NOMO-1 (cell line): ENCODE measurements at regions not wholly inside any gene's neighbourhood (a gene's known extent, or its start where the extent isn't known, plus 50 kb on each side); places are given as distances from the start of the nearest gene placed in this dataset.

Experiments
- DNase-seq, 2 experiments: peaks; one replicate each; lab custom pipeline; 2025; ENCODE audit not compliant: unreplicated experiment in 2 of 2; lab: John Stamatoyannopoulos, UW

DNA sequence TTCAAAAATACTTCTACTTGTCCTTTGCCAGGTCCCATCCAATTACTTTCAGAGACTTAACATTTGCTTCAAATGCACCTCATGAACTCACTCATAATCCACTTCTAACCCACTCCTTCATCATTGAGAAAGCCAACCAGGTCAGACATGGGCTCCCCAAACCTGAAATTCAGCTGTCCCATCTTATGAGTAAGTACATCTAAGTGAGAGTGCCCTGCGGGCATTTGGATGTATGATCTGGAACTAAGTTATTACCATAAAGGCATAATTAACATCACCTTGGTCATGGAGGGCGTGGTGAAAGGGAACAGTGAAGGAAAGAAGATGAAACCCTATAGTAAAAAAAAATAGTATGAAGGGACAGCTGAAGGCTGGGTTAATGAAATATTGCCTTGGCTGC is 896.8 kb downstream of the C6orf118 start:
- DNase-seq: no peak

- no peak for DNase-seq
Measured at GRCh38 chr6:164410017-164410416, 899.4 kb downstream of the C6orf118 start.

DNA sequence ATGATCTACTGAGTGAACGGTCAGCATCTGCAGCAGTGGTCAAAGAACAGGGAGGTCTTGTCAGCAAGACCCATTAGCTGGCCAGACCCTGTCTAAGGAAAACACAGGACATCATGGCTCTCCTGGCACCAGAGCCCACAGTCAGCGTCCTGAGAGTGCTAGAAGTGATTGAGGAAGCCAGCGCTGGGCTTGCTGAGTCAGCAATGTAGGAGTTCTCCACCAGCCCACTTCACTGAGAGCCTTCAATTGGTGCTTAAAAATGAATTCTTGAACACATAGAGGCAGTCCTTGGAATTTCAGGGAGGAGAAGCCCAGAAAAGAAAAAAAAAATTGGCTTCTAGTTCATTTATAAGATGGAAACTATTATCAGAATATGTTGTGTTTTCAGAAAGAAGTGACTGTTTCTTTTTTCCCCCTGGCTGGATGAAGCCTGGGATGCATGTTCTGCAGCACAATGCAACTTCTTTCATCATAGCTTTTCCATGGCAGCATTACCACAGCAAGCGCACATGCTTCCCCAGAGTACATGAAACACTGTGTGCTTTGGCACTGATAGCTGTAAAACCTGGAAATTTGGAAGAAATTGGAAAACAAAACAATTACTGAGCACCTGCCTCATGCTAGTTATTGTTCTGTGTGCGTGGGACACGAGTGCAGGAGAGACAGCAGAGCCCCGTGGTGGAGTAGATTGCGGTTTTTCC is 899.9 kb downstream of the C6orf118 start:
- no peak for DNase-seq

DNA sequence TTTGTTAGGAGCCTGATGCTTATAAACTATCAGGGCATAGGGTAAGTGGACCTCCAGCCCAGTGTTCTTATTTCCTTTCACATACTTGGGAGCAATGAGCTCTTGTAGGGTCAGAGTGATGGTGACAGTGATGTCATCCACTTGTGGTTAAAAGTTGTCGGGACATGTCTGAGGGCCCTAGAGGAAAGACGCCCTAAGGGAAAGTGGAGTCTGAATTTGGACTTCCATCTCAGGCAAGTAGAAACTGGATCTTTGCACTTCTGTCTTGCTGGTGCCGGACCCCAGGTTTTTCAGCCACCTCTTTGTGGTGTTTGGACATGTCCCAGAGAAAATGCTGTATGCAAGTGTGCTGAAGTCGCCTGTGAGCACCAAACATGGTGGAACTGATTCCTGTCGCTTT is 900.5 kb downstream of the C6orf118 start:
- DNase-seq: no peak

DNA sequence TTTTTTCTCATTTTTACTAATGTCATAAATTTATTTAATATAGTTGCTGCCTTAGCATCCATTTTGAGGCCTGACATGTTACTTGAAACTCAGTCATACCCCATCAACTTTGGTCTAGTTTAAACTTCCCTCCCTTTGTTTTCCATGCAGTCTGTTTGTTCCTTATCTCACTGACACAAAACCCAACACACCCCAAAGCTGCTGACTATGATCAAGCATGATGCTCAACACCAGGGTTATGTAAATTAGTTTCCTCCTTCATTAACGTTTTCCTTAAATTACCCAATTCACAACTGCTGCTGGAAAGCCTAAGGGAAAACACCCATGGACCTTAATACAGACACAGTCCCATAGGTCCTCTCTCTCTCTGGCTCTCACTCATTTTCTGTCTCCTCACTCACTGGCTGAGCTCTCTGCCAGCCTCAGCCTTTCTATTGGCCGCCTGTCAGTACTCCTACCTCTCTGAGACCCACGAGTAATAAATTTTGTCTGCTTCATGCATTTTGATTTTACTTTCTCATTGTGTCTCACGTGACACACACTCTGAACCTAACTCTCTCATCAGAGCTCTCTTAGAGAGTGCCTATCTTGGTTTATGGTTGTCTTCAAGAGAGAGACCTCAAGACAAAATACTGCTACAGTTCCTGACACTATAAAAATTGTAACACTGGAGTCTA is 904.5 kb downstream of the C6orf118 start:
- DNase-seq: no peak

DNA sequence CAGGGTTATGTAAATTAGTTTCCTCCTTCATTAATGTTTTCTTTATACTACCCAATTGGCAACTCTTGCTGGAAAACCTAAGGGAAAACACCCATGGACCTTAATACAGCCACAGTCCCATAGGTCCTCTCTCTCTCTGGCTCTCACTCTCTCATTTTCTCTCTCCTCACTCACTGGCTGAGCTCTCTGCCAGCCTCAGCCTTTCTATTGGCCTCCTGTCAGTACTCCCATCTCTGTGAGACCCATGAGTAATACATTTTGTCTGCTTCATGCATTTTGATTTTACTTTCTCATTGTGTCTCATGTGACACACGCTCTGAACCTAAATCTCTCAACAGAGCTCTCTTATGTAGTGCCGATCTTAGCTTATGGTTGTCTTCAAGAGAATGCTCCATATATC is 907.5 kb downstream of the C6orf118 start:
- DNase-seq: no peak

GRCh38 chr6:164398647-164399046 is 910.8 kb downstream of the C6orf118 start:
- DNase-seq: no peak

DNA sequence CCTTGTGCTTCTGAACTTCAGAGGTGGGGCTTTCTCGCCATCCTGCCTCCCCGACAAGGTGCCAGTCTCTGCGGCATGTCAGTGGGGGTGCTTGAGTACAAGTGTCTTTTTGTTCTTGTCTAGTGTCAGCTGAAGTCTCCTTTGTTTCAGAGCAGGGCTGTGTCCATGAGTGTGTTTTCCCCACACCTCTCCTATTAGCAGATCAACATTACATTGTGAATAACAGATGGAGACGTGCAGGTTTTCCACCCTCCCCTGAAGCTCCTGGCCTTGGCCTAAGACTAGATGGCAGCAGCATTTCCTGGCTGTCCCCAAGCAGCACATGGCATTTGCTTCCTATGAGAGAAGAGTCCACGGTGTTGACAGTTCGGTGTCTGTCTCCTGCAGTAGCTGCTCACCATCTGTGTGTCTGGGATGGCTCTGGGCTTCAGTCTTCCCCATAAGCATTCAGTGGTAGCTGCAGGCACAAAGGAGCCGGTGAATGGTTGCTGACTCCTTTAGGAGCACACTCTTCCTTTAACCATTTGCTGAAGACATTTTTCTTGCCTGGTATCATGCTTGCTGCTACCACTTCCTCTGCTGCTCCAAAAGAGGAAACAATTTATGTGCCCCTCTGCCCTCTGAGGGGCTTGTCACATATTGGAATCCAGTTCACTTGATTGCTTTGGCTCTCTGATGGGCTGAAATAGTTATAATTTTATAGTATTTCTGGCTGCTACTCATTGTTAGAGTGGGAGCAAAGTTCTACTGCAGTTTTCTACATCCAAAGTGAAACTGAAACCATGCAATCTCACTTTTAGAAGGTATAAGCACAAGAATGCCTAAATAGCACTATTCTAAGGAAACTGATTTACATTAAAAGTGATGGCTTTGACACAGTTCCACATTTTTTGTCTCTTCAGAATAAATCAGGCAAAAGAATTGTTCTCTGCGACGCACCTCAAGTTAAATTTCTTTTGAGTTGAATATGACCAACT is 913.0 kb downstream of the C6orf118 start:
- DNase-seq: no peak

- no peak for DNase-seq
Measured at GRCh38 chr6:164379795-164380194, 929.6 kb downstream of the C6orf118 start.

- no peak for DNase-seq
Measured at GRCh38 chr6:164378330-164378729, 931.1 kb downstream of the C6orf118 start.

DNA sequence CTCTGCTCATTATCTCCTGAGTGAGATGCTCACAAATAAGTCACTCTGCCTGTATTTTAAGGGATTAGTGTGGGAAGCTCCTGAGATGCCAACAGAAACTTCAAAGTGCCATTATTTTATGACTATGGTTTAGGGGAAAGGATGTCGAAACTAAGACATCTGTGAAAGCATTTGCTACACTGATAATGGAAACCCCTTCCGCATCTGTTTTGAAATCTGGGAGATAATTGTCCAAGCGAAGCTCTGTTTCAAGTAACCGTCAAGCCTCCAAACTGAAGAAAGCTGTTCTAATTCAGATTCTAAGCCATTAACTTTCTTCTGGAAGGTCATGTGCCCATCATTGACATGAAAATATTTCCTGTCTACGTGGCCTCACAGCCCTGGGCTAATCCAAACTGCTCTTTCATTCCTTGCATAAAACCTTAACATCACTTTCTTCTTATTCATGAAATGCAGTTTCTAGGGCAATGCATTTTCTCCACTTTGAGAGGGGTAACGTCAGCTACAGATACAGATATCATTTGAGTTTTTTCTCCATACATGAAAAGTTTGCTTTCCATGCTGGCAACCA is 932.0 kb downstream of the C6orf118 start:
- DNase-seq: no peak

DNA sequence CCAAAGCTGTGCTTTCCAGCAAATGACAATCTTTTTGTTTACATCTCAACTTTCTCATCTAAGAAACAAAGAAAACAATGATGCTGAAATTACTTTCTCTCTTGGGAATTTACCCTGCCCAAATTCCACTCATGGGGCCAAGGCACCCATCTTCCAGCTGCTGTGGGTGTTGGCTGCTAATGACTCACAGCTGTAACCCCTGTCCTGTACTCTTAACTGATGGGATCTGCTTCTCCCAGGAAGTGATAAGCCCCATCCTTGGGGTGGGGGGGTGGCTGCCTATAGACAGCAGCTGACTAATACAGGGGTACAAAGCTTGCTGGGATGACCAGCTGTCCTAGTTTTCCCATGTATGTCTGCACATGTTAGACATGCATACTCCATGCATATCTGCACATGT is 938.6 kb downstream of the C6orf118 start:
- no peak for DNase-seq

GRCh38 chr6:164359441-164359840 is 944.9 kb downstream of the QKI start:
- DNase-seq: no peak

DNA sequence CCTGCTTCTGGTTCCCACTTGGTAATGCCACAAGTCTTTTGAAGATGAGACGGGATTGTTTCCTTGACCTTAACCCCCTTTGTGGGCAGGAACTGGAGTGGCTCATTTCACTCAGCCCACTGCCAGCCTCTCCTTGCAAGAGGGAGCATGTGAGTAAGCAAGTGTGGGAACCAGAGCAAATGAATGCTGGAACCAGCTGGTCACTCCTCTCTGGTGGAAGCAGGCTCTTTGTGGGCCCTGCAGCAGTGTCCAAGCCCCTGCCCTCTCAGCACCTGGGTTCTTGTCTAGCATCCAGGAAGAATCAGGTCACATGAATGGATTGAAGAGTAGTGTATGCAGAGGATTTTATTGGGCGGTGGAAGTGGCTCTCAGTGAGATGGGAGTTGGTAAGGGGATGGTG is 944.5 kb downstream of the QKI start:
- DNase-seq: no peak

DNA sequence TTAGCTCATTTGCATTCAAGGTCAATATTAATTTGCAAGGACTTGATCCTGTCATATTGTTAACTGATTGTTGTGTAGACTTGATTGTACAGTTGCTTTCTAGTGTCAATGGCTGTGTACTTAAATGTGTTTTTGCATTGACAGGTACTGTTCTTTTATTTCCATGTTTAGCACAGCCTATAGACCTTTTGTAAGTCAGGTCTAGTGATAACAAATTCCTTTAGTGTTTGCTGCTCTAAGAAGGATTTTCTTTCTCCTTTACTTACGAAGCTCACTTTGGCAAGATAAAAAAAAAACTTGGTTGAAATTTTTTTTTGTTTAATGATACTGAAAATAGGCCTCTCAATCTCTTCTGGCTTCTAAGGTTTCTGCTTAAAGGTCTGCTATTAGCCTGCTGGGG is 942.3 kb downstream of the QKI start:
- no peak for DNase-seq

DNA sequence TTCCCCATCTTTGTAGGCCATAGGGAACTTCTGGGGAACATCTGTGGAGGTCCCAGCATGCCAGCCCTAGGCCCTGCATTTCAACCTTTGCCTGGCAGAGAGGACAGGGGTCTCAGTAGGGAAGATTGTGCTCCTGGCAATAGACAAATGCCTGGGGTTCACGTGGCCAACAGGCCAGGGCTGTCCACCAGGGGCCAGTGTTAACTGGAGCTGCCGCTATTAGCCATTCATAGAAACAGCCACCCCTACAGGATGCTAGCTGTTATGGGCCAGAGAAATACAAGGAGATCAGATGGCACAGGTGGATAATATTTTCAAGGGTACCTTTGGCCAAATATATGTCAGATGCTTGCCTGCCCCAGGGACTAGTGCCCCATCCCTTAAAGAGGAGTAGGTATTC is 932.9 kb downstream of the QKI start:
- DNase-seq: no peak

DNA sequence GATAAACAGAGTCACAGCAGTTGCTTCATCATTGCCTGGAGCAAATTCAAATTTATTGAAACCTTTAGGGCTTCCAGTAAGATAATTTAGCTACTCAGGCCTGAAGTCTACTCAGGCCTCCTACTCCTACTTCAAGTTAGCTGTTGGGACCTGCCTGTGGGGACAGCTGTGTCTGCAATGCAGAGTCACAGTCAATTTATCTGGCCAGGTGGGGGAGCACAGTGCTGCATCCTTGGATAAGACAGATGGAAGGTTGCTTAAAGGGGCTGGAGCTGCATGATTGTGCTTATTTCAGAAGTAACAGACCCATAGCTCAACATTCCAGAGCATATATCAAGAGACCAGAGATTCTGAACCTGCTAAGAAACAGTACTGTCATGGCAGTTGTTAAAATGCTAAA is 932.1 kb downstream of the QKI start:
- no peak for DNase-seq

- no peak for DNase-seq
Measured at GRCh38 chr6:164345806-164346496, 931.4 kb downstream of the QKI start.

- DNase-seq: no peak
Measured at GRCh38 chr6:164345327-164345726, 930.8 kb downstream of the QKI start.

DNA sequence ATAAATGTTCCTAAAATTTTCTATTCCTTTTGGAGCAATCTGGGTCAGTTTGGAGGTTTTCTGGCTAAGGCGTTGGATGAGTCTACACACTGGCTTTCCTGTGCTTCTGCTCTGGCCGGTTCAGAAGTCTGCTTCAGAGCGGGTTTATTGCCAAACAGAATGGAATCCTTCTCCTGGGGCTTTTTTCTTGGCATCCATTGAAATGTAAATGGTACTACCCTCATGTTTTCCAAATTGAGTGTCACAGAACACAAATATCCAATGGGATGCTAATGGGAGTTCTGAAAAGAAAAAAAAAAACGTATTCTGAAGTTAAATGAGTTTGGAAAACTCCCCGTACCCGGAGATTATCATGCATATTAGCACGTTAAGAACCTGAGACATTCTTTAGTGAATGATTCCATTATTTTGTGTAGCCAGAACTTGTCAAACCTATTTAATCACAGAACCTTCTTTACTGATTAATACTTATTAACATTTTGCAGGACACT is 930.3 kb downstream of the QKI start:
- no peak for DNase-seq
